Keratinocyte (primary cell): ENCODE measurements at regions not wholly inside any gene's neighbourhood (a gene's known extent, or its start where the extent isn't known, plus 50 kb on each side); places are given as distances from the start of the nearest gene placed in this dataset.

Source experiments
- DNase-seq: peaks from one replicate; pipeline ENCODE4 v3.0.0-alpha.2; 2011; ENCODE audit warnings: low read depth, missing footprints, low spot score
- FAIRE-seq: peaks from 2 replicates; lab custom pipeline; 2011; peaks lifted over from hg19 to GRCh38; lab: Jason Lieb, UNC
- H2AFZ ChIP-seq: 2 replicates; pipeline ENCODE4 v1.6.0; 2012; ENCODE audit warnings: low read length, control low read depth, inconsistent platforms; ENCODE audit not compliant: control insufficient read depth
- H3K27ac ChIP-seq: 2 replicates; pipeline ENCODE4 v1.5.1; 2011; ENCODE audit warnings: low read length; ENCODE audit not compliant: control insufficient read depth, insufficient read depth
- H3K27me3 ChIP-seq: 3 replicates; pipeline ENCODE4 v1.6.0; 2011; ENCODE audit warnings: low read length; ENCODE audit not compliant: control insufficient read depth, insufficient read depth; ENCODE audit errors: extremely low read depth
- H3K36me3 ChIP-seq, 2 experiments: 2 replicates in 1 of 2; 3 replicates in 1 of 2; pipeline ENCODE4 v1.5.1; 2011; ENCODE audit warnings: low read length in 2 of 2, mild to moderate bottlenecking in 1 of 2; ENCODE audit not compliant: control insufficient read depth in 2 of 2, insufficient read depth in 2 of 2; ENCODE audit errors: extremely low read depth in 1 of 2
- H3K4me1 ChIP-seq: 3 replicates; pipeline ENCODE4 v1.5.1; 2011; ENCODE audit warnings: low read length; ENCODE audit not compliant: control insufficient read depth, insufficient read depth; ENCODE audit errors: extremely low read depth
- H3K4me2 ChIP-seq: 3 replicates; pipeline ENCODE4 v1.6.0; 2011; ENCODE audit warnings: low read depth, low read length; ENCODE audit not compliant: control insufficient read depth, insufficient read depth; ENCODE audit errors: extremely low read depth
- H3K4me3 ChIP-seq, 3 experiments: fragments of 200-600 bp in 1 of 3; sonication (generic) in 1 of 3; 2 replicates in 2 of 3; 3 replicates in 1 of 3; pipeline ENCODE4 v1.5.1; 2011 to 2016; ENCODE audit warnings: low read length in 3 of 3, mild to moderate bottlenecking in 3 of 3, control low read depth in 2 of 3, inconsistent platforms in 1 of 3, low read depth in 1 of 3, mixed read lengths in 1 of 3, mixed run types in 1 of 3, moderate library complexity in 1 of 3; ENCODE audit not compliant: control insufficient read depth in 2 of 3, insufficient read depth in 2 of 3; ENCODE audit errors: extremely low read depth in 1 of 3
- H3K79me2 ChIP-seq: 2 replicates; pipeline ENCODE4 v1.6.0; 2012; ENCODE audit warnings: low read length; ENCODE audit not compliant: control insufficient read depth, insufficient read depth
- H3K9ac ChIP-seq: 3 replicates; pipeline ENCODE4 v1.6.0; 2011; ENCODE audit warnings: low read length; ENCODE audit not compliant: control insufficient read depth, insufficient read depth; ENCODE audit errors: extremely low read depth
- H3K9me1 ChIP-seq: 3 replicates; pipeline ENCODE4 v1.6.0; 2011; ENCODE audit warnings: low read length; ENCODE audit not compliant: control insufficient read depth, insufficient read depth; ENCODE audit errors: extremely low read depth
- H3K9me3 ChIP-seq: 2 replicates; pipeline ENCODE4 v1.5.1; 2012; ENCODE audit warnings: low read depth, low read length; ENCODE audit not compliant: control insufficient read depth
- H4K20me1 ChIP-seq: 3 replicates; pipeline ENCODE4 v1.6.0; 2011; ENCODE audit warnings: low read length; ENCODE audit not compliant: control insufficient read depth, insufficient read depth; ENCODE audit errors: extremely low read depth
- CTCF ChIP-seq, 3 experiments: IDR thresholded peaks in 1 of 3; conservative IDR thresholded peaks in 1 of 3; optimal IDR thresholded peaks in 1 of 3; 2 replicates in 2 of 3; 3 replicates in 1 of 3; pipeline versions ENCODE3 to v1.5.1; 2011; ENCODE audit warnings: low read length in 3 of 3, mild to moderate bottlenecking in 3 of 3, moderate library complexity in 2 of 3, control low read depth in 1 of 3, inconsistent platforms in 1 of 3; ENCODE audit not compliant: insufficient read depth in 2 of 3; ENCODE audit errors: extremely low read depth in 1 of 3
- EZH2 ChIP-seq: IDR thresholded peaks from one replicate; pipeline ENCODE4 v1.6.1; 2012; ENCODE audit warnings: inconsistent platforms, mild to moderate bottlenecking, low read length, moderate library complexity
- dilution Hi-C: fragments of 300-500 bp; cut with MboI; formaldehyde crosslinking; loops from one replicate; pipeline ENCODE4 v1.7.0; 2020; ENCODE audit warnings: low sequenced_read_pairs; ENCODE audit not compliant: extremely low pct_ligation_motif_present

GRCh38 chr22:22976033-22976922 is 88.7 kb downstream of the IGLL5 start:
- H3K27ac ChIP-seq = no peak overlapping the region
- no peaks in the 10 kb centered on the region for H3K9me3 ChIP-seq
- no peak overlapping the region for H3K9ac ChIP-seq
- H3K79me2 ChIP-seq = no peaks in the 10 kb centered on the region
- H3K4me1 ChIP-seq = no peaks in the 10 kb centered on the region
- FAIRE-seq (no peak), DNase-seq (no peak)
- H3K27me3 ChIP-seq = no peaks in the 10 kb centered on the region
- no peak overlapping the region for H2AFZ ChIP-seq
- H3K36me3 ChIP-seq = no peaks in the 10 kb centered on the region
- no peak overlapping the region for H3K4me2 ChIP-seq
- no peaks in the 10 kb centered on the region for H4K20me1 ChIP-seq
- no peaks in the 10 kb centered on the region for H3K9me1 ChIP-seq
- TF ChIP-seq CTCF (optimal IDR thresholded peaks at IDR 0.05 in 1 of 3, IDR thresholded peaks at IDR 0.05 in 1 of 3, conservative IDR thresholded peaks at IDR 0.05 in 1 of 3; ENCODE audit: extremely low read depth in 1 of 3, insufficient read depth in 2 of 3, low read length in 3 of 3) (no peak), EZH2 (no peak)
- no peak overlapping the region for H3K4me3 ChIP-seq
- dilution Hi-C loops = no loop called here

- no peaks in the 10 kb centered on the region for H3K36me3 ChIP-seq
- no peak for FAIRE-seq
- H2AFZ ChIP-seq = no peak overlapping the region
- no peaks in the 10 kb centered on the region for H3K4me1 ChIP-seq
- TF ChIP-seq CTCF (optimal IDR thresholded peaks at IDR 0.05 in 1 of 3, IDR thresholded peaks at IDR 0.05 in 1 of 3, conservative IDR thresholded peaks at IDR 0.05 in 1 of 3; ENCODE audit: extremely low read depth in 1 of 3, insufficient read depth in 2 of 3, low read length in 3 of 3) = no peak
- TF ChIP-seq EZH2 = no peak
- no peaks in the 10 kb centered on the region for H3K27me3 ChIP-seq
- no peak for DNase-seq
- no peak overlapping the region for H3K27ac ChIP-seq
- H3K4me2 ChIP-seq = no peak overlapping the region
- dilution Hi-C loops = no loop called here
- no peaks in the 10 kb centered on the region for H3K9me1 ChIP-seq
- no peak overlapping the region for H3K9ac ChIP-seq
- no peaks in the 10 kb centered on the region for H3K9me3 ChIP-seq
- no peaks in the 10 kb centered on the region for H4K20me1 ChIP-seq
- H3K79me2 ChIP-seq = no peaks in the 10 kb centered on the region
- H3K4me3 ChIP-seq = no peak overlapping the region
Observed at GRCh38 chr22:22977479-22978200, 90.0 kb downstream of the IGLL5 start.
